GM18909 (cell line): ENCODE measurements at regions not wholly inside any gene's neighbourhood (a gene's known extent, or its start where the extent isn't known, plus 50 kb on each side); places are given as distances from the start of the nearest gene placed in this dataset.
"Not testable (repeated sequence)": the region's sequence is repeated elsewhere in the genome, so short reads cannot be mapped to it uniquely, and the experiment has no call there.

ENCODE experiments used
- ATAC-seq: cut with Tn5 transposase; IDR thresholded peaks from one replicate; pipeline ENCODE4 v1.9.1; 2021; ENCODE audit warnings: mild to moderate bottlenecking; ENCODE audit not compliant: unreplicated experiment, poor library complexity

- no peak for ATAC-seq
These were observed 60.4 kb upstream of the DMRTB1 start for GRCh38 chr1:53398576-53399365.

GRCh38 chr1:53399370-53400133 is 59.6 kb upstream of the DMRTB1 start:
- not testable (repeated sequence) for ATAC-seq

- ATAC-seq = no peak
These were observed 58.2 kb upstream of the DMRTB1 start for GRCh38 chr1:53400761-53401674.

- no peak for ATAC-seq
These were observed 57.1 kb upstream of the DMRTB1 start for GRCh38 chr1:53401813-53402745.

GRCh38 chr1:53402891-53403655 is 56.1 kb upstream of the DMRTB1 start:
- ATAC-seq = no peak

- ATAC-seq = no peak
These were observed 53.5 kb upstream of the DMRTB1 start for GRCh38 chr1:53405737-53406136.

- ATAC-seq = no peak
These were observed 52.5 kb upstream of the DMRTB1 start for GRCh38 chr1:53406551-53407235.

GRCh38 chr1:53408013-53408754 is 51.0 kb upstream of the DMRTB1 start:
- no peak for ATAC-seq

- no peak for ATAC-seq
These were observed 50.5 kb upstream of the DMRTB1 start for GRCh38 chr1:53408755-53409129.

GRCh38 chr1:53409233-53409632 is 50.0 kb upstream of the DMRTB1 start:
- no peak for ATAC-seq
